Heart right ventricle (tissue), 16 donors: ENCODE measurements at regions not wholly inside any gene's neighbourhood (a gene's known extent, or its start where the extent isn't known, plus 50 kb on each side); places are given as distances from the start of the nearest gene placed in this dataset.

ENCODE experiments used
- ATAC-seq, 8 donors: fragments of 200-7000 bp; cut with Tn5 transposase; one replicate each; pipeline ENCODE4 v1.9.1; 2020; ENCODE audit warnings: mild to moderate bottlenecking in 8 of 8, moderate library complexity in 8 of 8, moderate number of reproducible peaks in 1 of 8
- DNase-seq, 2 donors: peaks; one replicate each; pipeline ENCODE4 v3.0.0-alpha.2; 2020
- H3K27ac ChIP-seq, 10 donors: fragments of 200-600 bp; sonication (generic) in 2 of 10; one replicate each; pipeline versions ENCODE4 v1.5.0 to v1.8.0; 2020 to 2022; ENCODE audit warnings: mild to moderate bottlenecking in 3 of 10
- H3K27me3 ChIP-seq, 7 donors: fragments of 200-600 bp; one replicate each; pipeline ENCODE4 v1.8.0; 2021 to 2022; ENCODE audit warnings: mild to moderate bottlenecking in 2 of 7
- H3K36me3 ChIP-seq, 9 donors: fragments of 200-600 bp; sonication (generic) in 1 of 9; one replicate each; pipeline versions ENCODE4 v1.5.0 to v1.8.0; 2020 to 2022; ENCODE audit warnings: mild to moderate bottlenecking in 2 of 9
- H3K4me1 ChIP-seq, 9 donors: fragments of 200-600 bp; sonication (generic) in 1 of 9; one replicate each; pipeline versions ENCODE4 v1.5.0 to v1.8.0; 2020 to 2022; ENCODE audit warnings: mild to moderate bottlenecking in 4 of 9
- H3K4me3 ChIP-seq, 10 donors: fragments of 200-600 bp; sonication (generic) in 2 of 10; one replicate each; pipeline versions ENCODE4 v1.5.0 to v1.8.0; 2020 to 2022; ENCODE audit warnings: mild to moderate bottlenecking in 7 of 10, moderate library complexity in 2 of 10
- H3K9me3 ChIP-seq, 11 donors: fragments of 200-600 bp in 10 of 11; sonication (generic) in 2 of 11; one replicate each; pipeline versions ENCODE4 v1.5.0 to v1.8.0; 2013 to 2022; ENCODE audit warnings: mild to moderate bottlenecking in 2 of 11, control low read depth in 1 of 11, moderate library complexity in 1 of 11
- WGBS, 2 donors: extraction: QIAGEN DNeasy Blood & Tissue Kit; methylation state at CpG; one replicate each; pipeline ENCODE4 v1.1.7; 2013; ENCODE audit warnings: inconsistent platforms in 1 of 2; 5-methylcytosine and 5-hydroxymethylcytosine counted together
- intact Hi-C, 10 donors: fragments of 100-400 bp; cut with DNase I; formaldehyde crosslinking; loops; one replicate each; pipeline versions ENCODE4 v1.11.1 to v1.14.2; 2022
- TF ChIP-seq, protein P1 (sequence below), 9 donors: fragments of 200-600 bp; sonication (generic) in 2 of 9; IDR thresholded peaks; one replicate each; pipeline versions ENCODE4 v1.5.0 to v1.8.0; 2021 to 2022; ENCODE audit warnings: antibody characterized with exemption in 9 of 9, mild to moderate bottlenecking in 5 of 9, moderate library complexity in 1 of 9
- donor health status: Arrhythmogenic right ventricular cardiomyopathy.
- donor health status: ischemic (EF 13 %, LVEDD 7.1; RV severe dilation, severe dysfunction).
- donor health status: healthy with polysubstance abuse.
- donor health status: DM: no; HTN: yes; CAD: no.
- donor health status: DM: no; HTN: no; CAD: no.
- donor health status: ischemic (EF 25% LVEDD 6.9; RV normal size, moderate dysfunction).
- donor health status: ischemic (EF 25% LVEDD 5.7; RV mildly dilated, moderate dysfunction).
- donor health status: healthy.
- donor health status: DM: yes; HTN: yes; CAD: no.
- donor health status: Ischemic cardiomyopathy.
- donor health status: ischemic (EF 35%, LVEDD 5.7; RV mildly dilated, moderate dysfunction).
- donor health status: nonischemic (EF 11% LVEDD 7.7; RV severe dilation, severe dysfunction).
- donor health status: DM: yes; HTN: yes; CAD: no.
- donor health status: PGD.
- donor health status: ischemic (EF 29% LVEDD 5.4; RV normal size, mild dysfunction).
- donor health status: nonischemic (EF 23%, LVEDD 6.1; RV moderate dilation, normal function).

GRCh38 chr3:193833592-193833991, 240.6 kb downstream of the OPA1 start:
- H3K27me3 ChIP-seq, result peaks cover 0 to 6% (median 0%) of the 10 kb centered on the region in 7 donors
- no peaks in the 10 kb centered on the region for H3K9me3 ChIP-seq
- H3K36me3 ChIP-seq, result no peaks in the 10 kb centered on the region
- TF ChIP-seq, protein P1, sequence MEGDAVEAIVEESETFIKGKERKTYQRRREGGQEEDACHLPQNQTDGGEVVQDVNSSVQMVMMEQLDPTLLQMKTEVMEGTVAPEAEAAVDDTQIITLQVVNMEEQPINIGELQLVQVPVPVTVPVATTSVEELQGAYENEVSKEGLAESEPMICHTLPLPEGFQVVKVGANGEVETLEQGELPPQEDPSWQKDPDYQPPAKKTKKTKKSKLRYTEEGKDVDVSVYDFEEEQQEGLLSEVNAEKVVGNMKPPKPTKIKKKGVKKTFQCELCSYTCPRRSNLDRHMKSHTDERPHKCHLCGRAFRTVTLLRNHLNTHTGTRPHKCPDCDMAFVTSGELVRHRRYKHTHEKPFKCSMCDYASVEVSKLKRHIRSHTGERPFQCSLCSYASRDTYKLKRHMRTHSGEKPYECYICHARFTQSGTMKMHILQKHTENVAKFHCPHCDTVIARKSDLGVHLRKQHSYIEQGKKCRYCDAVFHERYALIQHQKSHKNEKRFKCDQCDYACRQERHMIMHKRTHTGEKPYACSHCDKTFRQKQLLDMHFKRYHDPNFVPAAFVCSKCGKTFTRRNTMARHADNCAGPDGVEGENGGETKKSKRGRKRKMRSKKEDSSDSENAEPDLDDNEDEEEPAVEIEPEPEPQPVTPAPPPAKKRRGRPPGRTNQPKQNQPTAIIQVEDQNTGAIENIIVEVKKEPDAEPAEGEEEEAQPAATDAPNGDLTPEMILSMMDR (IDR thresholded peaks at IDR 0.05), result no peak
- DNase-seq (no peak), ATAC-seq (no peak)
- H3K4me3 ChIP-seq, result no peak overlapping the region
- 96 to 97% methylated on average over 11 of the region's 11 CpGs for WGBS, 2 donors
- H3K27ac ChIP-seq, result peak overlapping the region in 1 of 10 donors; percentile 77
- peaks cover 0 to 30% (median 17%) of the 10 kb centered on the region in 9 donors for H3K4me1 ChIP-seq
- intact Hi-C loops, result no loop called here

- Histone ChIP-seq H3K36me3 (no peaks in the 10 kb centered on the region), H3K9me3 (no peaks in the 10 kb centered on the region), H3K27ac (no peak overlapping the region), H3K4me3 (no peak overlapping the region), H3K4me1 (peaks cover 0 to 30% (median 17%) of the 10 kb centered on the region in 9 donors), H3K27me3 (peaks cover 0 to 6% (median 0%) of the 10 kb centered on the region in 7 donors)
- no peak for DNase-seq
- TF ChIP-seq, protein P1 (IDR thresholded peaks at IDR 0.05), result no peak
- intact Hi-C loops, result no loop called here
- WGBS, 2 donors, result 97 to 99% methylated on average over 6 of the region's 6 CpGs
- no peak for ATAC-seq
These were observed 242.4 kb downstream of the OPA1 start for GRCh38 chr3:193835414-193835813.

DNA sequence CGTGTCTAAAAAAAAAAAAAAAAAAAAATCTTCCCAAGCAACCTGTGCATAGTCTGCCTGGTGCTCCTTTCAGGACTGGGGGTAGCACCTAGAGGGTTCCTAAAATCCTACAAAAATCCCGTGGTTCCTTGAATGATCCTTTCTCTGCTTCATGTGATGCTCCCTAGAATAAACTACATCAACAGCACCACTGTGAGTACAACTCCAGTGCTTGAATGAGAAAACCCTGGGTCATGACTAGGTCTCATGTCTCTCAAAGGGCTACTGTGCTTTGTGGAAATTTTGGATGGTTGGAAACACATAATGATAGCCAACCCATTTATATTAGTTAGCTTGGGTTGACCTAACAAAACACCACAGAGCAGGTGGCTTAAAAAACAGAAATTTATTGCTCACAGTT, 243.5 kb downstream of the OPA1 start:
- Histone ChIP-seq H3K9me3 (no peaks in the 10 kb centered on the region), H3K36me3 (no peaks in the 10 kb centered on the region), H3K4me1 (peaks cover 0 to 34% (median 17%) of the 10 kb centered on the region in 9 donors), H3K27ac (no peak overlapping the region), H3K27me3 (peaks cover 0 to under 1% (median 0%) of the 10 kb centered on the region in 7 donors), H3K4me3 (no peak overlapping the region)
- TF ChIP-seq, protein P1 (IDR thresholded peaks at IDR 0.05), result no peak
- DNase-seq (no peak), ATAC-seq (no peak)
- intact Hi-C loops, result no loop called here
- WGBS, 2 donors, result 44 to 93% methylated on average over 1 to 2 of the region's 2 CpGs

- WGBS, 2 donors, result 73 to 77% methylated on average over 7 of the region's 7 CpGs
- H3K4me3 ChIP-seq, result no peak overlapping the region
- TF ChIP-seq, protein P1 (IDR thresholded peaks at IDR 0.05), result no peak
- H3K27me3 ChIP-seq, result no peaks in the 10 kb centered on the region
- H3K36me3 ChIP-seq, result no peaks in the 10 kb centered on the region
- peaks cover 0 to 35% (median 14%) of the 10 kb centered on the region in 9 donors for H3K4me1 ChIP-seq
- DNase-seq (no peak), ATAC-seq (no peak)
- intact Hi-C loops, result no loop called here
- no peaks in the 10 kb centered on the region for H3K9me3 ChIP-seq
- no peak overlapping the region for H3K27ac ChIP-seq
These were observed 243.9 kb downstream of the OPA1 start for GRCh38 chr3:193836918-193837317.
